ENCODE measurements at regions not wholly inside any gene's neighbourhood (a gene's known extent, or its start where the extent isn't known, plus 50 kb on each side); places are given as distances from the start of the nearest gene placed in this dataset.
"Not testable (repeated sequence)": the region's sequence is repeated elsewhere in the genome, so short reads cannot be mapped to it uniquely, and the experiment has no call there.

DNA sequence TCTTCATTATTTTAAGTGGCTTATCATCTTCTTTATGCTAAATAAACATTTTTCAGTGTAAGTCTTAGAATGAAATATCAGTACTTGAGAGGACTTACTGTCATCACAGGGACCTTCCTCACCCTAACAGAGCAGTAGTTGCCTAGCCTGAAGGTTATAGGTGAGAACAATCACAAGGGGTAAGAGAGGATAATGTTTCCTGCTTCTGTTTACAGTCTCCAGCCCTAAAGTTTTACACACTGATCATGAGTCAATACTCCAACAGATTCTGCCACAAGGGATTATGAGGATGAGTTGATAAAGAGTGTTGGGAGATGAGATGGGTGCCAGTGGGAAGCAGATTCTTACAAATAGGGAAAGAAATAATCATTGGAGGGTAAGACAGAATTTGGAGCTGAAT is 265.1 kb upstream of the DAB2 start:
- TF ChIP-seq POLR2A (IDR thresholded peaks at IDR 0.05) (no peak), EP300 (IDR thresholded peaks at IDR 0.05) (no peak), POLR2AphosphoS5 (IDR thresholded peaks at IDR 0.05) (no peak)
- TF ChIP-seq, protein P1, sequence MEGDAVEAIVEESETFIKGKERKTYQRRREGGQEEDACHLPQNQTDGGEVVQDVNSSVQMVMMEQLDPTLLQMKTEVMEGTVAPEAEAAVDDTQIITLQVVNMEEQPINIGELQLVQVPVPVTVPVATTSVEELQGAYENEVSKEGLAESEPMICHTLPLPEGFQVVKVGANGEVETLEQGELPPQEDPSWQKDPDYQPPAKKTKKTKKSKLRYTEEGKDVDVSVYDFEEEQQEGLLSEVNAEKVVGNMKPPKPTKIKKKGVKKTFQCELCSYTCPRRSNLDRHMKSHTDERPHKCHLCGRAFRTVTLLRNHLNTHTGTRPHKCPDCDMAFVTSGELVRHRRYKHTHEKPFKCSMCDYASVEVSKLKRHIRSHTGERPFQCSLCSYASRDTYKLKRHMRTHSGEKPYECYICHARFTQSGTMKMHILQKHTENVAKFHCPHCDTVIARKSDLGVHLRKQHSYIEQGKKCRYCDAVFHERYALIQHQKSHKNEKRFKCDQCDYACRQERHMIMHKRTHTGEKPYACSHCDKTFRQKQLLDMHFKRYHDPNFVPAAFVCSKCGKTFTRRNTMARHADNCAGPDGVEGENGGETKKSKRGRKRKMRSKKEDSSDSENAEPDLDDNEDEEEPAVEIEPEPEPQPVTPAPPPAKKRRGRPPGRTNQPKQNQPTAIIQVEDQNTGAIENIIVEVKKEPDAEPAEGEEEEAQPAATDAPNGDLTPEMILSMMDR (IDR thresholded peaks at IDR 0.05), result no peak
- H3K27me3 ChIP-seq, result no peaks in the 10 kb centered on the region
- no peaks in the 10 kb centered on the region for H3K4me1 ChIP-seq
- no peak overlapping the region for H3K27ac ChIP-seq
- no peak overlapping the region for H3K4me3 ChIP-seq
- H3K36me3 ChIP-seq, result no peaks in the 10 kb centered on the region
- H3K9me3 ChIP-seq, result no peaks in the 10 kb centered on the region
- no peak for DNase-seq (ENCODE audit: low spot score in 2 of 2)

DNA sequence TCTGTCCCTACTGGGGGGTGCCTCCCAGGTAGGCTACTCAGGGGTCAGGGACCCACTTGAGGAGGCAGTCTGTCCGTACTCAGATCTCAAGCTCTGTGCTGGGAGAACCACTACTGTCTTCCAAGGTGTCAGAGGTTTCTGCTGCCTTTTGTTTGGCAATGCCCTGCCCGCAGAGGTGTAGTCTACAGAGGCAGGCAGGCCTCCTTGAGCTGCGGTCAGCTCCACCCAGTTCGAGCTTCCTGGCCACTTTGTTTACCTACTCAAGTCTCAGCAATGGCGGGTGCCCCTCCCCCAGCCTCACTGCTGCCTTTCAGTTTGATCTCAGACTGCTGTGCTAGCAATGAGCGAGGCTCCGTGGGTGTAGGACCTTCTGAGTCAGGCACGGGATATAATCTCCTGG is 263.1 kb upstream of the DAB2 start:
- DNase-seq (ENCODE audit: low spot score in 2 of 2); H3K27ac ChIP-seq; H3K4me3 ChIP-seq; H3K36me3 ChIP-seq; H3K9me3 ChIP-seq; H3K27me3 ChIP-seq; H3K4me1 ChIP-seq: not testable (repeated sequence)
- 89% methylated on average over 7 of the region's 8 CpGs for whole genome bisulfite sequencing

DNA sequence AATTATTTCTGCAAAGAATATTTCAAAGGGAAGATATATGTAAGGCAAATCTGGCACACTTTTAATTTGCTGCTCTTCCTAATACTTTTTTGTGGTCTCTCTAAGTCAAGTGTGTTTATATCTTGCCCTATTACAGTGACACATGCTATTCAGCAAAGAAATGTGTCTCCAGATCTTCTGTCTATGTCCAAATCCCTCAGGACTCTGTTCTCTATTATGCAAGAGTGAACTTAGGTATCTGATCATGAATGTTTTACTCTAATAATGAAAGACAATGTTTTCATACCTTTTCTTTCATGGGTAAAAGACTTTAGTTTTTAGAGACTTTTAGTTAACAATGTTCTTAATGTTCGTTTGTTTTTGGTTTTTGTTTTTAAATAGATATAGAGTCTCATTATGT is 255.4 kb upstream of the DAB2 start:
- Histone ChIP-seq H3K4me3 (no peak overlapping the region), H3K4me1 (peaks cover 8% of the 10 kb centered on the region), H3K27me3 (no peaks in the 10 kb centered on the region), H3K36me3 (no peaks in the 10 kb centered on the region), H3K27ac (no peak overlapping the region), H3K9me3 (no peaks in the 10 kb centered on the region)
- TF ChIP-seq, protein P1 (IDR thresholded peaks at IDR 0.05), result no peak
- TF ChIP-seq POLR2A (IDR thresholded peaks at IDR 0.05), result no peak
- no peak for TF ChIP-seq EP300 (IDR thresholded peaks at IDR 0.05)
- TF ChIP-seq POLR2AphosphoS5 (IDR thresholded peaks at IDR 0.05), result no peak
- no peak for DNase-seq (ENCODE audit: low spot score in 2 of 2)
- WGBS, result 87% methylated on average over 1 of the region's 1 CpG

DNA sequence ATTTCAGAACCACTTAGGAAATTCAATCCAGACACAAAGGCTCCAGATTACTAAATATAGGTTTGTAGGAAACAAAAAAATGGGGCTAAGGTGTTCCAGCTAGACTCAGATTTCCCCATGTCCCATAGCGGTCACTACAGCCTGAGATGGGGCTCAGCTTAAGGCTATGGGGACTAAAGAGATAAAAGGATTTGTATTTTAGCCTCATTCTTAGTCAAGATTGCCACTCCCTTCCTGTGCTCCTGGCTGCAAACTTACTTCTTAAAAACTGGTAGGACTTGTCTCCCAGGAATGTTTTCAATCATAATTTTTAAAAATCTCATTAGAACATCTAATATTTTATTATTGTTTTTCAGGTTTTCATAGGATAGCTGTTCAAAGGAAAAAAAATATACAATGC is 253.8 kb upstream of the DAB2 start:
- TF ChIP-seq, protein P1 (IDR thresholded peaks at IDR 0.05), result no peak
- TF ChIP-seq POLR2AphosphoS5 (IDR thresholded peaks at IDR 0.05) (no peak), POLR2A (IDR thresholded peaks at IDR 0.05) (no peak)
- Histone ChIP-seq H3K9me3 (no peaks in the 10 kb centered on the region), H3K36me3 (no peaks in the 10 kb centered on the region), H3K27me3 (no peaks in the 10 kb centered on the region), H3K27ac (no peak overlapping the region), H3K4me3 (no peak overlapping the region), H3K4me1 (peaks cover 8% of the 10 kb centered on the region)
- DNase-seq (ENCODE audit: low spot score in 2 of 2), result no peak
- 30% methylated on average over 1 of the region's 1 CpG for WGBS

DNA sequence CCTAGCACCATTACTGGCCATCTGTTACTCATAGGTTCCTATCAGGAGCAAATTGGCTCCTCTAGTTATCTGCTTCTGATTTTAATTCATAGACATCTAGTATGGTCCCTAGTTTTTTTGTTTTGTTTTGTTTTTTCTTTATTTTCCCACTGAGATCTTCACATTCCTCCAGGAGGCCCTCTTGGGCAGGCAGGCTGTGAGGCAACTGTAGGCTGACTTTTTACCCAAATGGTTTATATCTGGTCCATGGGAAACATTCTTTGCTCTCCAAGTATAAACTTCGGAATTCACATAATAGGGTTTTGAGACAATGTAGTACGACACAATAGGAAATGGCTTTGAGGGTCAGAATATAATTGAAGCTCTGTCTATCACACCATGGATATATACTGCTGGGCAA is 250.9 kb upstream of the DAB2 start:
- H3K27ac ChIP-seq, result no peak overlapping the region
- H3K4me3 ChIP-seq, result no peak overlapping the region
- TF ChIP-seq POLR2AphosphoS5 (IDR thresholded peaks at IDR 0.05) (no peak), EP300 (IDR thresholded peaks at IDR 0.05) (no peak), POLR2A (IDR thresholded peaks at IDR 0.05) (no peak)
- TF ChIP-seq, protein P1 (IDR thresholded peaks at IDR 0.05), result no peak
- DNase-seq (ENCODE audit: low spot score in 2 of 2), result no peak
- peaks cover 8% of the 10 kb centered on the region for H3K4me1 ChIP-seq
- no peaks in the 10 kb centered on the region for H3K27me3 ChIP-seq
- no peaks in the 10 kb centered on the region for H3K36me3 ChIP-seq
- WGBS, result 84% methylated on average over 2 of the region's 2 CpGs
- no peaks in the 10 kb centered on the region for H3K9me3 ChIP-seq
